Lower leg skin (tissue), 3 donors: ENCODE measurements at regions not wholly inside any gene's neighbourhood (a gene's known extent, or its start where the extent isn't known, plus 50 kb on each side); places are given as distances from the start of the nearest gene placed in this dataset.

Source experiments
- POLR2A ChIP-seq, 2 donors: fragments of 450-650 bp; IDR thresholded peaks; one replicate each; pipeline ENCODE4 v1.6.1; 2016 to 2017; ENCODE audit warnings: antibody characterized with exemption in 2 of 2, mild to moderate bottlenecking in 1 of 2, moderate library complexity in 1 of 2
- TF ChIP-seq, protein P1 (sequence below), 3 donors: fragments of 450-650 bp; IDR thresholded peaks; one replicate each; pipeline ENCODE4 v1.5.1; 2016; ENCODE audit warnings: antibody characterized with exemption in 3 of 3, mild to moderate bottlenecking in 3 of 3, moderate library complexity in 2 of 3

- TF ChIP-seq, protein P1, sequence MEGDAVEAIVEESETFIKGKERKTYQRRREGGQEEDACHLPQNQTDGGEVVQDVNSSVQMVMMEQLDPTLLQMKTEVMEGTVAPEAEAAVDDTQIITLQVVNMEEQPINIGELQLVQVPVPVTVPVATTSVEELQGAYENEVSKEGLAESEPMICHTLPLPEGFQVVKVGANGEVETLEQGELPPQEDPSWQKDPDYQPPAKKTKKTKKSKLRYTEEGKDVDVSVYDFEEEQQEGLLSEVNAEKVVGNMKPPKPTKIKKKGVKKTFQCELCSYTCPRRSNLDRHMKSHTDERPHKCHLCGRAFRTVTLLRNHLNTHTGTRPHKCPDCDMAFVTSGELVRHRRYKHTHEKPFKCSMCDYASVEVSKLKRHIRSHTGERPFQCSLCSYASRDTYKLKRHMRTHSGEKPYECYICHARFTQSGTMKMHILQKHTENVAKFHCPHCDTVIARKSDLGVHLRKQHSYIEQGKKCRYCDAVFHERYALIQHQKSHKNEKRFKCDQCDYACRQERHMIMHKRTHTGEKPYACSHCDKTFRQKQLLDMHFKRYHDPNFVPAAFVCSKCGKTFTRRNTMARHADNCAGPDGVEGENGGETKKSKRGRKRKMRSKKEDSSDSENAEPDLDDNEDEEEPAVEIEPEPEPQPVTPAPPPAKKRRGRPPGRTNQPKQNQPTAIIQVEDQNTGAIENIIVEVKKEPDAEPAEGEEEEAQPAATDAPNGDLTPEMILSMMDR (IDR thresholded peaks at IDR 0.05): no peak
- no peak for TF ChIP-seq POLR2A (IDR thresholded peaks at IDR 0.05)
Observed at GRCh38 chr3:31275038-31275572, 257.6 kb upstream of the STT3B start.
